ENCODE measurements at regions not wholly inside any gene's neighbourhood (a gene's known extent, or its start where the extent isn't known, plus 50 kb on each side); places are given as distances from the start of the nearest gene placed in this dataset.
A peak's percentile ranks its signal among the peaks of the same experiment; 100 is the strongest.

DNA sequence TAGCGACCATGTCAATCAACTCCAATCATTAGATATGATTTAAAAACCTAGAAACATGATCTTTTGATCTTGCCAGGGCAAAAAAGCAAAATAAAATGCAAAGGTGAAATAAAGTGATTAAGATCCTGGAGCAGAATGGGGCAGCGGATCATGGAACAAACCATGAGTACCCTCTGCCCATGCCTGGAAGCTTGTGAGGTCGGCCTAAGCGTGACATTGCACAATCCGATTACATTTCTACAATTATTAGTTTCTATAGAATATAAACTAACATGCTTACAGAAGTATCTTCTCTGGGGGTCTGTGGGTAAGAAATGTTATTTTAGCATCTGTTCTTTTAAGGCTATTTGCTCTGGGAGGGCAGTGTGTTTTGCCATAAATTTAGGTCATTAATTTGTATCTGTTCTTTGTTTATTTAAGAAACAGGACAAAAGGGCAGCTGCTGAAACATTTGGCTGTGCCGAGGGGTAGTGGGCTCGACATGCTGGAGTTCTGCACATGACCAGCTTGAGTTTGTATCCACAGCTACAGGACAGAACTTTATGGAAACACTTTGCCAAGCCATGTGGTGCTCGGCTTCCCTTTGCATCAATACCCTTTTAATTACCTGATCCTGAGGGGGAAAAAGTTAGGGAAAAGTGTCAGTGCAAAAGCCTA, 55.9 kb downstream of the ZBTB18 start:
- intact Hi-C loops (cut with DNase I): no loop called here
- no peak for DNase-seq

GRCh38 chr1:244111027-244111426, 59.9 kb downstream of the ZBTB18 start:
- intact Hi-C loops (cut with DNase I): no loop called here
- no peak for DNase-seq

DNA sequence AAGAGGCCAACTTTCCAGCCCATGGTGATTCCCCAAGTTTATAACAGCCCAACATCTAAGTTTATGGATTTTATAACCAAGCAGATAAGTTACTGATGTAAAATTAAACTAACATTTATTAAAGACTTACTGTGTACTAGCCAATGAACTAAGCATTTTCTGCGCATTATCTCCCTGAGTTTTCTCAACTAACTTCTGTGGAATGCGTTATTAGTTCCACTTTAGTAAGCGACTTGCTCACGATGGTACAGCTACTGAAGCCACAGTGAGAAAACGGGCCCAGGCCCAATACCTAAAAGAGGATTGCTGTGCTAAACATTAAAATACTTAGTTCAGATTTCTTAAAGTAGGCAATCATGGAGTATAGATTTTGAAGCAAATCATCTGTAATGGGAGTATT, 61.0 kb downstream of the ZBTB18 start:
- intact Hi-C loops (cut with DNase I): no loop called here
- DNase-seq: no peak

GRCh38 chr1:244112636-244113035, 61.6 kb downstream of the ZBTB18 start:
- no peak for DNase-seq
- intact Hi-C loops (cut with DNase I): no loop called here

- intact Hi-C loops (cut with DNase I): no loop called here
- DNase-seq: no peak
Observed at GRCh38 chr1:244113532-244114320, 62.6 kb downstream of the ZBTB18 start.

GRCh38 chr1:244114892-244115291, 63.8 kb downstream of the ZBTB18 start:
- intact Hi-C loops (cut with DNase I): no loop called here
- no peak for DNase-seq

DNA sequence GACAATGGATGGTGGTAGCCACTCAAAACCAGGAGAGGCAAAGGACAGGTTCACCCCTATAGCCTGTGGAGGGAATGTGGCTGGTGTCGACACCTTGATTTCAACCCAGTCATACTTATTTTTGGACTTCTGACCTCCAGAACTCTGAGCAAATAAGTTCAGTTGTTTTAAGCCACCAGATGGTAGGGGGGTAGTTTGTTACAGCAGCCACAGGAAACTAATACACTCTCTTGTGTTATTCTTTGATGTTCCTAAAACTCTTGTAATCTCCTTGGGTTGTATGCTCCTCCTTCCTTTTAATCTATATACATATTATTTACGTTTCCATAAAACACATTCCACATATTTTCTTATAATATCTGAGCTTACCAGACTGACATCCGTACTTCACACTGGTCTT, 65.9 kb downstream of the ZBTB18 start:
- intact Hi-C loops (cut with DNase I): no loop called here

DNA sequence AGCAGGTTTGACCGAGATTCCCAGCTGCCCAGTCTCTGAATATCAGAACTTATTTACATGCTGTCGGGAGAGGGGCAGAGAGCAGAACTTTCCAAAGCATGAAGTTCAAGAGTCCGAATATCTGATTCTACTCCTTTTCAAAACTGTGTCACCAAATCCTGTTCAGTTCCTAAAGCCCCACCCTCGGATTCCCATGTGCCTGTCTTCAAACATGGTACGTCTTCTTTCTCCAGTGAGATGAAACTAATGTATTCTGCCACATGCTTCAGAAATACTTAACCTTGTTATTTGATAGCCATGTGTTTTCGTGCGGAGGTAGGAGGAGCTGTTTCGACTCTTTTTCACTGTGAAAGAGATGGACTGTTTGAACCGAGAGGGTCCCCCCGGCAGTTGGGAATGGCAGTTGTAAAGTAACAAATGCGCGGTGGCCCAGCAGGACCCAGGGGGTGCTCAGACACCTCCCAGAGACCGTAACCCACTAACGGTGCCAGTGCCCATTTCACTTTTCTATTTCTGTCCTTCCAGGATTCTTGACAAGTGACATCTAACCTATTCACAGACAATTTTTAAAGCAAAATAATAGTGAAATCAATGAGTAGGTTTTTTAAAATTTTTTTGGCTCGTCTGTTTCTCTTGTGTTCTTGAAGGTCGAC, 67.2 kb downstream of the ZBTB18 start:
- intact Hi-C loops (cut with DNase I): no loop called here

More for the DNA sequence above, 65.9 kb downstream of the ZBTB18 start:
- DNase-seq: no peak

DNA sequence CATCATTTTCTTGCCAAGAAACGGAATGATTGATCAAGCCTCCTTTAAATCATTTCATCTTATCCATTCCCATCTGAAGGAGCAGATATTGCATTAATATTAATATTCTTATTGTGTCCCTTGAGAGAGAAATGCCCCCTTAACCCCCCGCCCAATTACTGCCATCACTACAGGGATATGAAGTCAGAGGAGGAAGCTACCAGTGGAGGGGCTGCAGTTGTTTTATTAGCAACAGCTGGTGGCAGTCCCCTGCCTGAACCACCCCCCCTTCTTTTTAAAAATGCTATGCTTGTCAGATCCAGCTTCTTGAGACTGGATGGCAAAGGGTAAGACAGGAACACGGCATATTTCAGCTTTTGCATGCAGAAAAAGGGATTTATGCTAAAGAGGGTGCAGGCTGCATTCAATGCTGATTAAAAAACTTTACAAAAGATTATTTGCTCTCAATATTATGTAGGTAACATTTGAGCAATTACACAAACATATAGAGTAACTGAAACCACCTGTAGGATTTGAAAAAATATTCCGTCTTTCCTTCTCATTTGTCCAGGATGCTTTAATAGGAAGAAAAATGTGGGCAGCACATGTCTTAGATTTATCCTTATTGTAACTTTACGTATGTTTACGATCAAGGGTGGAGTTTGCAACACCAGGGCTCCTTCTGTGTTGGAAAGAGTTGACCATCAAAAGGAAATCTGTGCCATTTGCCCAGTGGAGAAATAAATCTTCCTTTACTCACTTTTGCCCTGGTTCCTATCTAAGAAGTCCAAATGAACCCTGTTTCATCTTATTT, 77.7 kb downstream of the ZBTB18 start:
- DNase-seq: no peak
- intact Hi-C loops (cut with DNase I): no loop called here

More for the DNA sequence above, 67.2 kb downstream of the ZBTB18 start:
- no peak for DNase-seq

DNA sequence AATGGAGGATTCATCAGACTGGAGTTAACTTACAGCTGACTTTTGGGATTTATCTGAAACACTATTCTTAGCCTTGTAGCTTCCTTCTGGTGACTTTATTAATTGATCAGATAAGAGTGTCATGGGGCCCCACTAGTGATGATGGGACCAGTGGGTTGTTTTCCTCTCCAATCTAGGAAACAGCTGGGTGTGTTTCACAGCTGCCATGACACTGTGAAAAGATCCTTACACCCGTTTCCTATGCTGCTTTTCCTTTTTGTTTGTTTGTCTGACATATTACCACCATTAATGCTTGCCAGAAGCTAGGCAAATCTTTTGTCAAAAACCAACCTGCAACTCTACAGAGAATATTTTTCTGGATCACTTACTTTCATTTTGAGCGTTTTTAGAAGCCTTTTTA, 86.2 kb downstream of the ZBTB18 start:
- intact Hi-C loops (cut with DNase I): no loop called here
- no peak for DNase-seq

GRCh38 chr1:244137725-244138124, 86.6 kb downstream of the ZBTB18 start:
- DNase-seq: peak in 1 of 42 donors; percentile 11
- intact Hi-C loops (cut with DNase I): no loop called here

DNA sequence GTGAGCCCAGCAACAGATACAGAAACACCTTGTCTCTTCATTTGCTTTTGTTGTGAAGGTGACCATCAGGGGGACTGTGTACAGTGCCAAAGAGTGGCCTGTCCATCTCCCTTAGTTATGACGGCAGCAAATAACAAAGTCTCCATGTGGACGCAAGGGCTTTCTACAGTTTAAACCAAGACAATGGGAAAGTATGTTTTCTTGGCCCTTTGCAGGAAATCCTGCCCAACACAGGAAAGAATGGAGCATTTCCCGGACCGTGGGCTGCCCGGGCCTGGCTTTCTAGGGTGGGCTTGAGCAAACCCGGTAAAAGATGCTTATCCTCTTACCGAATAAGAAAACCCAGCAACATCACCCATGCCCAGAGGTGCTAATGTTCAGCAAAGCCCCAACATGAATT, 87.3 kb downstream of the ZBTB18 start:
- no peak for DNase-seq
- intact Hi-C loops (cut with DNase I): no loop called here

GRCh38 chr1:244139655-244140054, 88.6 kb downstream of the ZBTB18 start:
- intact Hi-C loops (cut with DNase I): no loop called here
- DNase-seq: no peak

GRCh38 chr1:244140420-244140819, 89.3 kb downstream of the ZBTB18 start:
- DNase-seq: no peak
- intact Hi-C loops (cut with DNase I): no loop called here

DNA sequence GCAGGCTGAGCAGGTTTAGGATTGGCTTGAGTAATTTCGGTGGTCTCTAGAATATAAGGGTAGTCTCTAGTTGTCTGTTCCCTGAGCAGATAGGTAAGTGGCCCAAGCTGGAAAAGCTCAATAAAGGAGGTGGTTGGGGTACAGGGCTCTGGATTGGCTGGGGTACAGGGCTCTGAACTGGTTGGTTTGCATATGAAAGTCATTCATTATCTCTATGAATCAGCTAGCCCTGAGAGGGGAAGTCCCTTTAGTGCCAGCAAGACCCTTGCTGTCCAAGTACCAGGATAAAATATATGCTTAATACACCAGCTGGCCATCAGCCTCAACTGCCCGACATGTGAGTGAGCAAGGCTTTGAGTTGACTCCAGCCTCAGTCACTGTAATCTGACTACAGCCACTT, 93.0 kb downstream of the ZBTB18 start:
- DNase-seq: no peak
- intact Hi-C loops (cut with DNase I): no loop called here

GRCh38 chr1:244150071-244150470, 99.0 kb downstream of the ZBTB18 start:
- DNase-seq: no peak
- intact Hi-C loops (cut with DNase I): loop anchor here (10.0 kb wide), 1 partner anchor 95 kb away; the partner anchor contains the start of gene ZBTB18

DNA sequence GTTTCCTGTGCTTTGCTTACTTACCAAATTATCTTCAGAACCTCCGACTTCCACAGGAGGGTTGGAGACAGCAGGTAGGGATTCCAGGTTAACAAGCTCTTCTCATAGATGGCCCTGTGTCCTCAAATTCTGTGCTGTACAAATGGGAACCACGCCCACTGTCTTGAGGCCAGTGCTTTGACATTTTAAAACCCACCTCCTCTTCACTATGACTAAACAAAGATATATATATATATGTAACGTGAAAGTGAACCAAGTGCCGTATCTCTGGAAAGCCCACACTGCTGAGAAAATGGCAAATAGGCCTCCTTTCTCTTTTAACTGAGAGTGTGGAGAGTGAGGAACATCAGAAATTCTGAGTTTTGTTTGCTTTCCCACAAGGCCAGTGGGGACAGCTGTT, 99.6 kb downstream of the ZBTB18 start:
- DNase-seq: no peak
- intact Hi-C loops (cut with DNase I): loop anchor here (10.0 kb wide), 1 partner anchor 96 kb away; the partner anchor contains the start of gene ZBTB18

DNA sequence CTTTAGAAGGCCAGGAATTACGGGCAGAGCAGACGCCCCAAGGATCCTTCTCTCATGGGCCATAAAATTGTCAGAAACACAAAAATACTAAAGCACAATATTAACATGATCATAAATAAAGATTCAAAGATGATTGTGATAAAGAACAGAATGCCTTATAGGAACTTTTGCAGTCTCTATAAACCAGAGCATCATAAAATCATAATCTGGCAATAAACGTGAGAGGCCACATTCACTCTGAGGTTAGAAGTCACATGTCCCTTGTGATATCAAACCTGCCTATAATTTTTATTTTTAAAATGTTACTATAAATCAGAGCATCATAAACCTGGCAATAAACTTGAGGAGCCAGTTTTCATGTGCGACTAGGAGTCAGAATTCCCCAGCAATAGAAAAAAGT, 100.5 kb downstream of the ZBTB18 start:
- intact Hi-C loops (cut with DNase I): loop anchor here (10.0 kb wide), 1 partner anchor 97 kb away; the partner anchor contains the start of gene ZBTB18

GRCh38 chr1:244154508-244154871, 103.4 kb downstream of the ZBTB18 start:
- intact Hi-C loops (cut with DNase I): loop anchor here (10.0 kb wide), 1 partner anchor 100 kb away; the partner anchor contains the start of gene ZBTB18
- no peak for DNase-seq

More for the DNA sequence above, 100.5 kb downstream of the ZBTB18 start:
- no peak for DNase-seq

Data from head of caudate nucleus (tissue), 42 donors.